ENCODE measurements at regions not wholly inside any gene's neighbourhood (a gene's known extent, or its start where the extent isn't known, plus 50 kb on each side); places are given as distances from the start of the nearest gene placed in this dataset.

GRCh38 chr1:29515170-29515955 lies 279.0 kb downstream of the PTPRU start:
- no peaks in the 10 kb centered on the region for H3K9me3 ChIP-seq (ENCODE audit: control insufficient read depth in 2 of 2, insufficient read depth in 1 of 2, low read depth in 1 of 2, low read length in 1 of 2)
- WGBS, 2 donors, result 56 to 62% methylated on average over 7 of the region's 7 CpGs
- no peak overlapping the region for H3K27ac ChIP-seq (ENCODE audit: low read depth in 2 of 2, low read length in 1 of 2)
- H3K4me3 ChIP-seq (ENCODE audit: low read depth in 1 of 2, low read length in 2 of 2), result no peak overlapping the region
- no peaks in the 10 kb centered on the region for H3K27me3 ChIP-seq (ENCODE audit: control insufficient read depth in 1 of 2, insufficient read depth in 2 of 2, low read length in 2 of 2)
- H3K36me3 ChIP-seq (ENCODE audit: control insufficient read depth in 2 of 2, insufficient read depth in 2 of 2, low read length in 1 of 2), result no peaks in the 10 kb centered on the region
- no peaks in the 10 kb centered on the region for H3K4me1 ChIP-seq (ENCODE audit: control insufficient read depth in 2 of 2, insufficient read depth in 2 of 2, low read length in 1 of 2)

GRCh38 chr1:29514361-29515169 lies 278.2 kb downstream of the PTPRU start:
- H3K4me1 ChIP-seq (ENCODE audit: control insufficient read depth in 2 of 2, insufficient read depth in 2 of 2, low read length in 1 of 2), result no peaks in the 10 kb centered on the region
- no peaks in the 10 kb centered on the region for H3K9me3 ChIP-seq (ENCODE audit: control insufficient read depth in 2 of 2, insufficient read depth in 1 of 2, low read depth in 1 of 2, low read length in 1 of 2)
- no peaks in the 10 kb centered on the region for H3K36me3 ChIP-seq (ENCODE audit: control insufficient read depth in 2 of 2, insufficient read depth in 2 of 2, low read length in 1 of 2)
- no peaks in the 10 kb centered on the region for H3K27me3 ChIP-seq (ENCODE audit: control insufficient read depth in 1 of 2, insufficient read depth in 2 of 2, low read length in 2 of 2)
- 75 to 77% methylated on average over 18 of the region's 18 CpGs for WGBS, 2 donors
- no peak overlapping the region for H3K4me3 ChIP-seq (ENCODE audit: low read depth in 1 of 2, low read length in 2 of 2)
- H3K27ac ChIP-seq (ENCODE audit: low read depth in 2 of 2, low read length in 1 of 2), result no peak overlapping the region

GRCh38 chr1:29513357-29513756 lies 277.0 kb downstream of the PTPRU start:
- Histone ChIP-seq H3K4me3 (ENCODE audit: low read depth in 1 of 2, low read length in 2 of 2) (no peak overlapping the region), H3K27me3 (ENCODE audit: control insufficient read depth in 1 of 2, insufficient read depth in 2 of 2, low read length in 2 of 2) (no peaks in the 10 kb centered on the region), H3K27ac (ENCODE audit: low read depth in 2 of 2, low read length in 1 of 2) (no peak overlapping the region), H3K9me3 (ENCODE audit: control insufficient read depth in 2 of 2, insufficient read depth in 1 of 2, low read depth in 1 of 2, low read length in 1 of 2) (no peaks in the 10 kb centered on the region), H3K4me1 (ENCODE audit: control insufficient read depth in 2 of 2, insufficient read depth in 2 of 2, low read length in 1 of 2) (no peaks in the 10 kb centered on the region), H3K36me3 (ENCODE audit: control insufficient read depth in 2 of 2, insufficient read depth in 2 of 2, low read length in 1 of 2) (no peaks in the 10 kb centered on the region)
- WGBS, 2 donors, result 58 to 59% methylated on average over 5 of the region's 5 CpGs

- Histone ChIP-seq H3K4me1 (ENCODE audit: control insufficient read depth in 2 of 2, insufficient read depth in 2 of 2, low read length in 1 of 2) (no peaks in the 10 kb centered on the region), H3K27ac (ENCODE audit: low read depth in 2 of 2, low read length in 1 of 2) (no peak overlapping the region), H3K4me3 (ENCODE audit: low read depth in 1 of 2, low read length in 2 of 2) (no peak overlapping the region), H3K36me3 (ENCODE audit: control insufficient read depth in 2 of 2, insufficient read depth in 2 of 2, low read length in 1 of 2) (no peaks in the 10 kb centered on the region), H3K9me3 (ENCODE audit: control insufficient read depth in 2 of 2, insufficient read depth in 1 of 2, low read depth in 1 of 2, low read length in 1 of 2) (no peaks in the 10 kb centered on the region), H3K27me3 (ENCODE audit: control insufficient read depth in 1 of 2, insufficient read depth in 2 of 2, low read length in 2 of 2) (no peaks in the 10 kb centered on the region)
- WGBS, 2 donors, result 75 to 80% methylated on average over 6 of the region's 6 CpGs
These were observed 275.1 kb downstream of the PTPRU start for GRCh38 chr1:29511436-29511835.

GRCh38 chr1:29508458-29509107 lies 272.3 kb downstream of the PTPRU start:
- H3K9me3 ChIP-seq (ENCODE audit: control insufficient read depth in 2 of 2, insufficient read depth in 1 of 2, low read depth in 1 of 2, low read length in 1 of 2), result no peaks in the 10 kb centered on the region
- 65 to 70% methylated on average over 3 of the region's 3 CpGs for WGBS, 2 donors
- no peaks in the 10 kb centered on the region for H3K27me3 ChIP-seq (ENCODE audit: control insufficient read depth in 1 of 2, insufficient read depth in 2 of 2, low read length in 2 of 2)
- H3K36me3 ChIP-seq (ENCODE audit: control insufficient read depth in 2 of 2, insufficient read depth in 2 of 2, low read length in 1 of 2), result no peaks in the 10 kb centered on the region
- H3K4me3 ChIP-seq (ENCODE audit: low read depth in 1 of 2, low read length in 2 of 2), result no peak overlapping the region
- H3K27ac ChIP-seq (ENCODE audit: low read depth in 2 of 2, low read length in 1 of 2), result no peak overlapping the region
- H3K4me1 ChIP-seq (ENCODE audit: control insufficient read depth in 2 of 2, insufficient read depth in 2 of 2, low read length in 1 of 2), result no peaks in the 10 kb centered on the region

GRCh38 chr1:29506678-29507225 lies 270.4 kb downstream of the PTPRU start:
- WGBS, 2 donors, result 79 to 84% methylated on average over 12 of the region's 12 CpGs
- no peaks in the 10 kb centered on the region for H3K4me1 ChIP-seq (ENCODE audit: control insufficient read depth in 2 of 2, insufficient read depth in 2 of 2, low read length in 1 of 2)

GRCh38 chr1:29505532-29506220 lies 269.4 kb downstream of the PTPRU start:
- Histone ChIP-seq H3K27me3 (ENCODE audit: control insufficient read depth in 1 of 2, insufficient read depth in 2 of 2, low read length in 2 of 2) (no peaks in the 10 kb centered on the region), H3K36me3 (ENCODE audit: control insufficient read depth in 2 of 2, insufficient read depth in 2 of 2, low read length in 1 of 2) (no peaks in the 10 kb centered on the region), H3K27ac (ENCODE audit: low read depth in 2 of 2, low read length in 1 of 2) (no peak overlapping the region), H3K9me3 (ENCODE audit: control insufficient read depth in 2 of 2, insufficient read depth in 1 of 2, low read depth in 1 of 2, low read length in 1 of 2) (no peaks in the 10 kb centered on the region), H3K4me3 (ENCODE audit: low read depth in 1 of 2, low read length in 2 of 2) (no peak overlapping the region), H3K4me1 (ENCODE audit: control insufficient read depth in 2 of 2, insufficient read depth in 2 of 2, low read length in 1 of 2) (no peaks in the 10 kb centered on the region)
- 74 to 80% methylated on average over 10 of the region's 10 CpGs for WGBS, 2 donors

More at GRCh38 chr1:29506678-29507225, 270.4 kb downstream of the PTPRU start:
- Histone ChIP-seq H3K27ac (ENCODE audit: low read depth in 2 of 2, low read length in 1 of 2) (no peak overlapping the region), H3K36me3 (ENCODE audit: control insufficient read depth in 2 of 2, insufficient read depth in 2 of 2, low read length in 1 of 2) (no peaks in the 10 kb centered on the region), H3K4me3 (ENCODE audit: low read depth in 1 of 2, low read length in 2 of 2) (no peak overlapping the region), H3K27me3 (ENCODE audit: control insufficient read depth in 1 of 2, insufficient read depth in 2 of 2, low read length in 2 of 2) (no peaks in the 10 kb centered on the region), H3K9me3 (ENCODE audit: control insufficient read depth in 2 of 2, insufficient read depth in 1 of 2, low read depth in 1 of 2, low read length in 1 of 2) (no peaks in the 10 kb centered on the region)

GRCh38 chr1:29504709-29505410 lies 268.5 kb downstream of the PTPRU start:
- no peak overlapping the region for H3K4me3 ChIP-seq (ENCODE audit: low read depth in 1 of 2, low read length in 2 of 2)
- no peak overlapping the region for H3K27ac ChIP-seq (ENCODE audit: low read depth in 2 of 2, low read length in 1 of 2)
- WGBS, 2 donors, result 90 to 91% methylated on average over 8 of the region's 8 CpGs
- no peaks in the 10 kb centered on the region for H3K36me3 ChIP-seq (ENCODE audit: control insufficient read depth in 2 of 2, insufficient read depth in 2 of 2, low read length in 1 of 2)
- H3K9me3 ChIP-seq (ENCODE audit: control insufficient read depth in 2 of 2, insufficient read depth in 1 of 2, low read depth in 1 of 2, low read length in 1 of 2), result no peaks in the 10 kb centered on the region
- no peaks in the 10 kb centered on the region for H3K4me1 ChIP-seq (ENCODE audit: control insufficient read depth in 2 of 2, insufficient read depth in 2 of 2, low read length in 1 of 2)
- H3K27me3 ChIP-seq (ENCODE audit: control insufficient read depth in 1 of 2, insufficient read depth in 2 of 2, low read length in 2 of 2), result no peaks in the 10 kb centered on the region

All from esophagus (tissue), 2 donors.